MCF 10A (cell line): ENCODE measurements at regions not wholly inside any gene's neighbourhood (a gene's known extent, or its start where the extent isn't known, plus 50 kb on each side); places are given as distances from the start of the nearest gene placed in this dataset.

Source experiments
- BruUV-seq: library from RNA; stranded (reverse); fragments of 400-500 nt; replicated peaks from 2 replicates; lab custom pipeline; 2021; lab: Mats Ljungman, UMichigan
- CTCF ChIA-PET: fragments of 300-600 bp; sonication (Branson Sonifier 250); formaldehyde crosslinking; extraction: SDS; loops from one replicate; lab custom pipeline; 2021; ENCODE audit warnings: antibody characterized with exemption, inconsistent platforms; lab: Yijun Ruan, JAX
- POLR2A ChIA-PET: fragments of 300-600, 350-650 bp; sonication (Branson Sonifier 250); formaldehyde crosslinking; extraction: SDS; loops from one replicate; lab custom pipeline; 2020; ENCODE audit warnings: antibody characterized with exemption, inconsistent platforms; lab: Yijun Ruan, JAX
- DNase-seq: peaks from one replicate; pipeline ENCODE4 v3.0.0-alpha.2; 2018; ENCODE audit not compliant: unreplicated experiment
- H3K27ac Mint-ChIP-seq: one replicate; pipeline ENCODE4 v1.8.0; 2022; ENCODE audit warnings: mild to moderate bottlenecking, low read depth, mixed read lengths; ENCODE audit not compliant: unreplicated experiment
- H3K27me3 Mint-ChIP-seq: one replicate; pipeline ENCODE4 v1.8.0; 2022; ENCODE audit warnings: mixed read lengths; ENCODE audit not compliant: insufficient read depth, unreplicated experiment
- H3K36me3 Mint-ChIP-seq: one replicate; pipeline ENCODE4 v1.8.0; 2022; ENCODE audit warnings: mild to moderate bottlenecking, moderate library complexity, mixed read lengths; ENCODE audit not compliant: insufficient read depth, unreplicated experiment
- H3K4me1 Mint-ChIP-seq: one replicate; pipeline ENCODE4 v1.8.0; 2022; ENCODE audit warnings: mixed read lengths; ENCODE audit not compliant: insufficient read depth, unreplicated experiment
- H3K4me3 Mint-ChIP-seq: one replicate; pipeline ENCODE4 v1.8.0; 2022; ENCODE audit warnings: mild to moderate bottlenecking, moderate library complexity, mixed read lengths; ENCODE audit not compliant: unreplicated experiment
- H3K9me3 Mint-ChIP-seq: one replicate; pipeline ENCODE4 v1.8.0; 2022; ENCODE audit warnings: mixed read lengths; ENCODE audit not compliant: unreplicated experiment
- CTCF ChIP-seq: fragments of 200-600 bp; IDR thresholded peaks from one replicate; pipeline ENCODE4 v1.8.0; 2022; ENCODE audit warnings: antibody characterized with exemption, mild to moderate bottlenecking; ENCODE audit not compliant: unreplicated experiment
- intact Hi-C: fragments of 100-400 bp; cut with micrococcal nuclease; formaldehyde crosslinking; loops from 2 replicates; pipeline ENCODE4 v1.14.1; 2022

- no peak overlapping the region for H3K27ac Mint-ChIP-seq
- no peak for DNase-seq
- CTCF ChIA-PET = interaction anchor here (1.2 kb wide), 1 partner anchor 9 kb away, joined by 3 read pairs; no protein-coding TSS in a partner anchor
- H3K27me3 Mint-ChIP-seq = no peaks in the 10 kb centered on the region
- POLR2A ChIA-PET = no interaction called here
- BruUV-seq = no TSS peak
- H3K4me1 Mint-ChIP-seq = no peaks in the 10 kb centered on the region
- no peak overlapping the region for H3K4me3 Mint-ChIP-seq
- H3K9me3 Mint-ChIP-seq = peaks cover 18% of the 10 kb centered on the region
- no peak for TF ChIP-seq CTCF
- intact Hi-C loops = no loop called here
- no peaks in the 10 kb centered on the region for H3K36me3 Mint-ChIP-seq
These were observed 90.1 kb downstream of the RSPH3 start for GRCh38 chr6:158909938-158910337.

- no peak overlapping the region for H3K4me3 Mint-ChIP-seq
- POLR2A ChIA-PET = interaction anchor here (0.9 kb wide), 1 partner anchor 17 kb away, joined by 4 read pairs; no protein-coding TSS in a partner anchor
- H3K27ac Mint-ChIP-seq = no peak overlapping the region
- peaks cover 23% of the 10 kb centered on the region for H3K9me3 Mint-ChIP-seq
- CTCF ChIA-PET = interaction anchor here (0.6 kb wide), 1 partner anchor 50 kb away, joined by 3 read pairs; no protein-coding TSS in a partner anchor
- no TSS peak for BruUV-seq
- TF ChIP-seq CTCF = no peak
- intact Hi-C loops = no loop called here
- no peaks in the 10 kb centered on the region for H3K4me1 Mint-ChIP-seq
- DNase-seq = no peak
- H3K36me3 Mint-ChIP-seq = no peaks in the 10 kb centered on the region
- no peaks in the 10 kb centered on the region for H3K27me3 Mint-ChIP-seq
These were observed 89.4 kb upstream of the EZR start for GRCh38 chr6:158908606-158909005.

- peaks cover 23% of the 10 kb centered on the region for H3K9me3 Mint-ChIP-seq
- no peak overlapping the region for H3K4me3 Mint-ChIP-seq
- BruUV-seq = no TSS peak
- CTCF ChIA-PET = interaction anchor here (0.6 kb wide), 1 partner anchor 882 kb away, joined by 3 read pairs; no protein-coding TSS in a partner anchor
- TF ChIP-seq CTCF = no peak
- no peak for DNase-seq
- POLR2A ChIA-PET = interaction anchor here (0.9 kb wide), 1 partner anchor 18 kb away, joined by 4 read pairs; no protein-coding TSS in a partner anchor
- H3K27ac Mint-ChIP-seq = no peak overlapping the region
- no peaks in the 10 kb centered on the region for H3K36me3 Mint-ChIP-seq
- H3K27me3 Mint-ChIP-seq = no peaks in the 10 kb centered on the region
- no peaks in the 10 kb centered on the region for H3K4me1 Mint-ChIP-seq
- intact Hi-C loops = no loop called here
These were observed 88.8 kb upstream of the EZR start for GRCh38 chr6:158907931-158908330.

- H3K27ac Mint-ChIP-seq = no peak overlapping the region
- peaks cover 23% of the 10 kb centered on the region for H3K9me3 Mint-ChIP-seq
- no peak for DNase-seq
- no peak for TF ChIP-seq CTCF
- no peaks in the 10 kb centered on the region for H3K36me3 Mint-ChIP-seq
- no peaks in the 10 kb centered on the region for H3K27me3 Mint-ChIP-seq
- CTCF ChIA-PET = no interaction called here
- H3K4me3 Mint-ChIP-seq = no peak overlapping the region
- no TSS peak for BruUV-seq
- POLR2A ChIA-PET = interaction anchor here (0.7 to 1.8 kb wide), 2 partner anchors 12 to 66 kb away, joined by 3 to 5 read pairs; no protein-coding TSS in a partner anchor
- H3K4me1 Mint-ChIP-seq = no peaks in the 10 kb centered on the region
- intact Hi-C loops = no loop called here
These were observed 87.8 kb upstream of the EZR start for GRCh38 chr6:158906926-158907325.
